ENCODE measurements at regions not wholly inside any gene's neighbourhood (a gene's known extent, or its start where the extent isn't known, plus 50 kb on each side); places are given as distances from the start of the nearest gene placed in this dataset.

DNA sequence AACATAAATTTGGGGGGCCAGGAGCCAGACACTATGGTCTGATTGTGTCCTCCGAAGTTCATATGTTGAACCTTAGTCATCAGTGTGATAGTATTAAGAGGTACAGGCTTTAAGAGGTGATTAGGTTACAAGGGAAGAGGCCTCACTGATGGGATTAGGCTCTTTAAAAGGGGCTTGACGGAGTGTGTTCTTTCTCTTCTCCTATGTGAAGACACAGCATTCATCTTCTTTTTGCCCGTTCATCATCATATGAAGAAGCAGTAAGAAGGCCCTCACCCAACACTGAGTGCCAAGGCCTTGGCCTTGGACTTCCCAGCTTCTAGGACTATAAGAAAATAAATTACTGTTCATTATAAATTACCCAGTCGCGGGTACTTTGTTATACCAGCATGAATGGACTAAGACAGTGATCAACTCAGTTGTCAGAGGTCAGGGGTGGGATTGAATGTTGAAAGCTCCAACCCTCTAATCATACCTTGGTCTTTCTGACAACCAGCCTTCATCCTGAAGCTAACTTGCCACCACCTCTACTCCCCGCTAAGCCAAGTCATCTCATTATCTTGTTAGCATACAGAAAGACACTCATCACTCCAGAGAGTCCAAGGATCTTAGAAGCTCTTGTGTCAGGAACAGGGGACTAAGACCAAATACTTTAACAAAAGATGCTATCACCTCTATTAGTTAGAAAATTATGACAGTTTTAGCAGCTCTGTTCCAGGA is 543.4 kb upstream of the DIPK2B start:
- Histone ChIP-seq H3K9me3 (no peaks in the 10 kb centered on the region), H3K4me1 (no peaks in the 10 kb centered on the region), H3K4me3 (no peak overlapping the region), H3K27ac (no peak overlapping the region), H3K36me3 (no peaks in the 10 kb centered on the region), H3K27me3 (no peaks in the 10 kb centered on the region)
- no peak for DNase-seq (ENCODE audit: low spot score)
- TF ChIP-seq, protein P1, sequence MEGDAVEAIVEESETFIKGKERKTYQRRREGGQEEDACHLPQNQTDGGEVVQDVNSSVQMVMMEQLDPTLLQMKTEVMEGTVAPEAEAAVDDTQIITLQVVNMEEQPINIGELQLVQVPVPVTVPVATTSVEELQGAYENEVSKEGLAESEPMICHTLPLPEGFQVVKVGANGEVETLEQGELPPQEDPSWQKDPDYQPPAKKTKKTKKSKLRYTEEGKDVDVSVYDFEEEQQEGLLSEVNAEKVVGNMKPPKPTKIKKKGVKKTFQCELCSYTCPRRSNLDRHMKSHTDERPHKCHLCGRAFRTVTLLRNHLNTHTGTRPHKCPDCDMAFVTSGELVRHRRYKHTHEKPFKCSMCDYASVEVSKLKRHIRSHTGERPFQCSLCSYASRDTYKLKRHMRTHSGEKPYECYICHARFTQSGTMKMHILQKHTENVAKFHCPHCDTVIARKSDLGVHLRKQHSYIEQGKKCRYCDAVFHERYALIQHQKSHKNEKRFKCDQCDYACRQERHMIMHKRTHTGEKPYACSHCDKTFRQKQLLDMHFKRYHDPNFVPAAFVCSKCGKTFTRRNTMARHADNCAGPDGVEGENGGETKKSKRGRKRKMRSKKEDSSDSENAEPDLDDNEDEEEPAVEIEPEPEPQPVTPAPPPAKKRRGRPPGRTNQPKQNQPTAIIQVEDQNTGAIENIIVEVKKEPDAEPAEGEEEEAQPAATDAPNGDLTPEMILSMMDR (IDR thresholded peaks at IDR 0.05) = no peak

DNA sequence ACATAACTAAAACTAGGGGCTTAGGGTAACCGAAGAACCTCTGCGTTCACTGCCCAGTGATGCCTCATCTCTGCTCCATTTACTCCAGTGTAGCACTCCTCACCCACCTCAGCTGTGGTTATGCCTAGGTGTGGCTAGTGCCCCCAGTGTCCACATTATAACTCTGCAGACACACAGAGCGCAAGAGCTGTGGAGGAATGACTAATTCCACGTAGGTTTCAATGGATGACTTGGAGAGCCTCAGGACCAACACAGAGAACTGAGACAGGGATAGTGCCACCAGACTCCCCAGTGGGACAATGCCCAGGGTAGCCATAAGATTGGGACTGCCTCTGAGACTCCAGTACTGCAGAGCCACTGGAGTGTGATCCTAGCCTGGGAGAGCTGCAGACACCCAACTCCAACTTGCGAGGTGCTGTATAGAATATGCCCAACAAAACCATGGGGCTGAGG is 542.4 kb upstream of the DIPK2B start:
- no peaks in the 10 kb centered on the region for H3K36me3 ChIP-seq
- no peak overlapping the region for H3K4me3 ChIP-seq
- no peak overlapping the region for H3K27ac ChIP-seq
- DNase-seq (ENCODE audit: low spot score) = no peak
- no peaks in the 10 kb centered on the region for H3K27me3 ChIP-seq
- TF ChIP-seq, protein P1 (IDR thresholded peaks at IDR 0.05) = no peak
- H3K9me3 ChIP-seq = no peaks in the 10 kb centered on the region
- no peaks in the 10 kb centered on the region for H3K4me1 ChIP-seq

DNA sequence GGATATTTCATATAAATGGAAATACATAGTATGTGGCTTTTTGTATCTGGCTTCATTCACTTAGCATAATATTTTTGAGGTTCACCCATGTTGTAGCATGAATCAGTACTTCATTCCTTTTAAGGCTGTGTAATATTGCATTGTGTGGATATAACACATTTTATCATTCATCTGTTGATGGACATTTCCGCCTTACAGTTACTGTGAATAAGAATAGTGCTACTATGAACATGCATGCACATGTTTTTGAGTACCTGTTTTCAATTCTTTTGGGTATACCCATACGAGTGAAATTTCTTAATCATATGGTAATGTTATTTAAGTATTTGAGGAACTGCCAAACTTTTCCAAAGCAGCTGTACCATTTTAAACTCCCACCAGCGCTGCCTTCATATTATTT is 539.6 kb upstream of the DIPK2B start:
- DNase-seq (ENCODE audit: low spot score) = no peak
- H3K4me1 ChIP-seq = no peaks in the 10 kb centered on the region
- H3K36me3 ChIP-seq = no peaks in the 10 kb centered on the region
- H3K4me3 ChIP-seq = no peak overlapping the region
- TF ChIP-seq, protein P1 (IDR thresholded peaks at IDR 0.05) = no peak
- H3K27ac ChIP-seq = no peak overlapping the region
- H3K9me3 ChIP-seq = no peaks in the 10 kb centered on the region
- H3K27me3 ChIP-seq = no peaks in the 10 kb centered on the region

DNA sequence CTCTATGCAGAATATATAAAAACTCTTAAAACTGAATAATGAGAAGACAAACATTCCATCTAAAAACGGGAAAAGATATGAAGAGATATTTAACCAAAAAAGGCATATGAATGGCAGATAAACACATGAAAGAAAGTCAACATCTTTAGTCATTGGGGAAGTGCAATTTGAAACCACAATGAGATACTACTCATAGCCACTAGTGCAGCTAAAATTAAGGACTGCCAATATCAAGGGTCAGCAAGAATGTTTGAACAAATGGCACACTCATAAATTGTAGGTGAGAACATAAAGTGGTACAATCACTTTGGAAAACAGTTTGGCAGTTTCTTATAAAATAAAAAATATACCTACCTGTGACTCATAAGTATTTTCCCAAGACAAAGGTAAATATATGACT is 534.9 kb upstream of the DIPK2B start:
- no peak overlapping the region for H3K4me3 ChIP-seq
- no peaks in the 10 kb centered on the region for H3K27me3 ChIP-seq
- TF ChIP-seq, protein P1 (IDR thresholded peaks at IDR 0.05) = no peak
- H3K36me3 ChIP-seq = no peaks in the 10 kb centered on the region
- no peak overlapping the region for H3K27ac ChIP-seq
- no peaks in the 10 kb centered on the region for H3K4me1 ChIP-seq
- no peak for DNase-seq (ENCODE audit: low spot score)
- H3K9me3 ChIP-seq = no peaks in the 10 kb centered on the region

DNA sequence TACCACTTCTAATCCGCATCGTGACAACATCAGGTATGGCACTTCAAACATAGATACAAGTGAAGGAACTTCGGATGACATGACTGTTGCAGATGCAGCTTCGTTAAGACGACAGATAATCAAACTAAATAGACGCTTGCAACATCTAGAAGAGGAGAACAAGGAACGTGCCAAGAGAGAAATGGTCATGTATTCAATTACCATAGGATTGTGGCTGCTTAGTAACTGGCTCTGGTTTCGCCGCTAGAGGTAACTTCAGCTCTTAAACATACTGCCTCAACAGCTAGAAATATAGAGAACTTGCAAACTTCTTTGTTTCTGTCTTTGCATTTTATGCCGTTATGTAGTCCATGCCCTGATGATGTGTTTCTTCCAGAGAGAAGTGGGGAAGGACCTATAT is 530.8 kb upstream of the DIPK2B start:
- TF ChIP-seq, protein P1 (IDR thresholded peaks at IDR 0.05) = no peak
- Histone ChIP-seq H3K9me3 (no peaks in the 10 kb centered on the region), H3K36me3 (no peaks in the 10 kb centered on the region), H3K4me3 (no peak overlapping the region), H3K27ac (no peak overlapping the region), H3K4me1 (no peaks in the 10 kb centered on the region), H3K27me3 (no peaks in the 10 kb centered on the region)
- DNase-seq (ENCODE audit: low spot score) = no peak

DNA sequence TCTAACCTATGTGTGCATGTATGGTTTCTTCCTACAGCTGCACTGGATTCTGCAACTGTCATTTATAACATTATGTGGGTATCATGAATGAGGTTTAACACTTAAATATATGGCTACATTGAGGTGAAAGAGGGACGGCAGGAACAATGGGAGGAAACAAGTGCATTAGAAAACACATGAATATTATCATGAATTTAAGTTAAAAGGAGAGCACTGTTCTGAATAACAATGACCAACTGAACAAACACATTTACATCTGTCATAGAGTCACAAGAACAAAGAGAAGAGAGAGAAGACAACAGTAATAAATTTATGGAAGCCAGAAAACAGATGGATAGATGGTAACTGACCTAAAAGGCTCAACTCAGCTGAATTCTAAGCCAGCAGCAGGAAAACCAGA is 527.1 kb upstream of the DIPK2B start:
- DNase-seq (ENCODE audit: low spot score) = no peak
- H3K27ac ChIP-seq = no peak overlapping the region
- no peaks in the 10 kb centered on the region for H3K36me3 ChIP-seq
- H3K4me3 ChIP-seq = no peak overlapping the region
- H3K4me1 ChIP-seq = no peaks in the 10 kb centered on the region
- no peaks in the 10 kb centered on the region for H3K27me3 ChIP-seq
- TF ChIP-seq, protein P1 (IDR thresholded peaks at IDR 0.05) = no peak
- no peaks in the 10 kb centered on the region for H3K9me3 ChIP-seq

Measured in right atrium auricular region (tissue), 2 donors.